ENCODE measurements at regions not wholly inside any gene's neighbourhood (a gene's known extent, or its start where the extent isn't known, plus 50 kb on each side); places are given as distances from the start of the nearest gene placed in this dataset.
"Not testable (repeated sequence)": the region's sequence is repeated elsewhere in the genome, so short reads cannot be mapped to it uniquely, and the experiment has no call there.

GRCh38 chr14:51446771-51447170 lies 204.9 kb upstream of the FRMD6 start:
- DNase-seq = no peak

GRCh38 chr14:51447411-51447810 lies 204.3 kb upstream of the FRMD6 start:
- DNase-seq = no peak

- no peak for DNase-seq
These were observed 202.7 kb upstream of the FRMD6 start for GRCh38 chr14:51448831-51449670.

- no peak for DNase-seq
These were observed 202.0 kb upstream of the FRMD6 start for GRCh38 chr14:51449681-51450080.

GRCh38 chr14:51451561-51451960 lies 200.1 kb upstream of the FRMD6 start:
- DNase-seq = no peak

GRCh38 chr14:51453869-51454268 lies 197.8 kb upstream of the FRMD6 start:
- DNase-seq = no peak

- DNase-seq = no peak
These were observed 197.4 kb upstream of the FRMD6 start for GRCh38 chr14:51454351-51454750.

GRCh38 chr14:51455041-51455835 lies 196.5 kb upstream of the FRMD6 start:
- DNase-seq = no peak

- DNase-seq = no peak
These were observed 193.7 kb upstream of the FRMD6 start for GRCh38 chr14:51457843-51458562.

- DNase-seq = no peak
These were observed 193.2 kb upstream of the FRMD6 start for GRCh38 chr14:51458563-51458955.

- DNase-seq = no peak
These were observed 191.7 kb upstream of the FRMD6 start for GRCh38 chr14:51460011-51460410.

GRCh38 chr14:51462182-51462581 lies 189.5 kb upstream of the FRMD6 start:
- no peak for DNase-seq

GRCh38 chr14:51462706-51463105 lies 189.0 kb upstream of the FRMD6 start:
- no peak for DNase-seq

GRCh38 chr14:51463461-51463860 lies 188.2 kb upstream of the FRMD6 start:
- no peak for DNase-seq

- no peak for DNase-seq
These were observed 187.3 kb upstream of the FRMD6 start for GRCh38 chr14:51464411-51464810.

GRCh38 chr14:51465486-51465885 lies 186.2 kb upstream of the FRMD6 start:
- DNase-seq = no peak

- DNase-seq = not testable (repeated sequence)
These were observed 184.3 kb upstream of the FRMD6 start for GRCh38 chr14:51467392-51467791.

- DNase-seq = no peak
These were observed 183.2 kb upstream of the FRMD6 start for GRCh38 chr14:51468523-51468922.

- no peak for DNase-seq
These were observed 178.8 kb upstream of the FRMD6 start for GRCh38 chr14:51472881-51473280.

- DNase-seq = no peak
These were observed 178.4 kb upstream of the FRMD6 start for GRCh38 chr14:51473351-51473750.

GRCh38 chr14:51473808-51474565 lies 177.7 kb upstream of the FRMD6 start:
- no peak for DNase-seq

- no peak for DNase-seq
These were observed 176.9 kb upstream of the FRMD6 start for GRCh38 chr14:51474854-51475253.
